GM12874 (cell line): ENCODE measurements at regions not wholly inside any gene's neighbourhood (a gene's known extent, or its start where the extent isn't known, plus 50 kb on each side); places are given as distances from the start of the nearest gene placed in this dataset.

Experiments used
- TF ChIP-seq, protein P1 (sequence below): IDR thresholded peaks from 2 replicates; pipeline ENCODE4 v1.5.1; 2011; ENCODE audit warnings: low read depth, mild to moderate bottlenecking, control low read depth, low read length, moderate library complexity; ENCODE audit not compliant: insufficient read depth

DNA sequence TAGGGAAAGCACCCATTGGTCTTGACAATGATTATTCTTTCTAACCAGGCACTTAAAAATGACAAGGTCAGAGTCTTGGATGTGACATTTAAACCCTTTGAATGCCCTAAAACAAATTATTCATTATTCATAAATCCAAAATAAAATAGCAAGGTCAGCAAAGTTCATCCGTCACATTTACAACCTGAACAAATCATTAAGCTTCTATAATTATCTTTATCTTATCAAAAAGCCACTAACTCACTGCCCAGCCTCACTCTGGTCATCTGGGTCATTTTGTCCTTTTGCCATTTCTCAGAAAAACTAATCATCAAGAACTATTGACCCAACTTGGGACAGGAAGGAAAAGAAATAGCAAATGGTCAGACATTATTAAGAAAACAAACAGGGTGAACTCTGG, 507.3 kb upstream of the CDH8 start:
- TF ChIP-seq, protein P1, sequence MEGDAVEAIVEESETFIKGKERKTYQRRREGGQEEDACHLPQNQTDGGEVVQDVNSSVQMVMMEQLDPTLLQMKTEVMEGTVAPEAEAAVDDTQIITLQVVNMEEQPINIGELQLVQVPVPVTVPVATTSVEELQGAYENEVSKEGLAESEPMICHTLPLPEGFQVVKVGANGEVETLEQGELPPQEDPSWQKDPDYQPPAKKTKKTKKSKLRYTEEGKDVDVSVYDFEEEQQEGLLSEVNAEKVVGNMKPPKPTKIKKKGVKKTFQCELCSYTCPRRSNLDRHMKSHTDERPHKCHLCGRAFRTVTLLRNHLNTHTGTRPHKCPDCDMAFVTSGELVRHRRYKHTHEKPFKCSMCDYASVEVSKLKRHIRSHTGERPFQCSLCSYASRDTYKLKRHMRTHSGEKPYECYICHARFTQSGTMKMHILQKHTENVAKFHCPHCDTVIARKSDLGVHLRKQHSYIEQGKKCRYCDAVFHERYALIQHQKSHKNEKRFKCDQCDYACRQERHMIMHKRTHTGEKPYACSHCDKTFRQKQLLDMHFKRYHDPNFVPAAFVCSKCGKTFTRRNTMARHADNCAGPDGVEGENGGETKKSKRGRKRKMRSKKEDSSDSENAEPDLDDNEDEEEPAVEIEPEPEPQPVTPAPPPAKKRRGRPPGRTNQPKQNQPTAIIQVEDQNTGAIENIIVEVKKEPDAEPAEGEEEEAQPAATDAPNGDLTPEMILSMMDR, result no peak

DNA sequence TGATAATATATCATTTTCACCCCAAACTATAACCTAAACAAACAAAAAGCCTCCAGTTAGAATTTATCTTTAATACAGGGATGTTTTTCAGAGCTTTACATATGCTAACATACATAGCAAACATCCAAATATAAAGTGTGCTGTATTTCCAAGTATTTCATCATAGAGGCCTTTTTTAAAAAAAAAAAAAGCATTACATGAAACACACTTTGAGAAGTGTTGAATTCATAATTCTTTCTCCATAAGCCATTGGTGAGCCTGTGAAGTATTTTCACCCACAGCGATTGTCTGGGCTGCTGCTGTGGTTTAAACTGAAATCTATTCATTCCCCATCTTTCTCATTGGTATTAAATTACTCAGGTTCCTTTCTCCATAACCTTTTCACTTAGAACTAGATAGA, 503.4 kb upstream of the CDH8 start:
- TF ChIP-seq, protein P1, result no peak

DNA sequence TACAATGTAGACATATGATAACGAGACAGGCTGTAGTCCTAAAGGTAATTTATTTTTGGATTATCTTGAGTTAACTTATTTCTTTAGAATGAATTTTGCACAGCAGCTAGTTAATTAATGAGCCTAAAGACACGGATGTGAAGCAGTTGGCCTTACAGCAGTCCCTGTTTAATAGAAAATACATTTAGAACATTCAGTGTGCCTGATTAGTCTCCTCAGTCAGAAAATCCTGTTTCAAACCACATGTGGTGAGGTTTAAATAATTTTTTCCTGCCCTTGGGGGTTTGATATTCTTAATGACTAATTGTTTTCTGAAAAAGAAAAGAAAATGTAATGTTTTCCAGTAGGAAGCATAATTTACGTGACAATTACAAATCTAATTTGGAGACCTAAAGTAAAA, 494.2 kb upstream of the CDH8 start:
- TF ChIP-seq, protein P1, result no peak

DNA sequence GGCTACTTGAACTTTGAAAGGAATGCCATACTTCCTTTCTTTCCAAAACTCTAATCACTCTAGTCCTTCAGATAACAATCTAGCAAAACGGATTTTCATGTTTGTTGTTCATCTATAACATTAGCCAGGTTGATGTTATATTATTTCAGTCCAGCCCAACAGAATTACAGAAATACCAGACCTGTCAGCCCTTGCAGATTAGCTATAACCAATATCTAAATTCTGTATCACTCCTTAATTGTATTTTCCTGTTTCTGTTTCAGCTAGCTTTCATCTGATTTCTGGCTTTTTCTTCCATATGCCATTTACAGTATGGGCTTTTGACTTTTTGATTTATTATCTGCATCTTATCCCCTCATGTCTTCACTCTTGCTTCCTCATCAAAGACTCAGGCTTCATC, 479.8 kb upstream of the CDH8 start:
- TF ChIP-seq, protein P1, result no peak

DNA sequence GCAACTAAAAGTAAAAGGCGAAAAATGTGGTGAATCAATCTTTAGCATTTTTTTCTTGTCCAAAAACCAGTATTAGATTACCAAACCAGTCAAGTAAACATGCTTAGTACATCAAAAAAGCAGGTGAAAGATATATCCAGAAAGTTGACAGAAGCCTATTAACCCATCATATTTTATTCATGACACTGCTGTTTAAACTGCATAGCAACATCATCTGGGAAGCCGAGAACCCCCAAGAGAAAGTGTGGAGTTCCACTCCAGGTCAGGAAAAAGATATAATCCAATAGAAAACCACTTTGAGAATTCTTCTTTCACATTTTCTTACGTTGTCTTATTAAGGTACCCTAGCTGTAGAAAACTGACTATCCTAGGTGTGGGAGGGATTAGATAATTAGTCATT, 466.8 kb upstream of the CDH8 start:
- TF ChIP-seq, protein P1, result no peak

DNA sequence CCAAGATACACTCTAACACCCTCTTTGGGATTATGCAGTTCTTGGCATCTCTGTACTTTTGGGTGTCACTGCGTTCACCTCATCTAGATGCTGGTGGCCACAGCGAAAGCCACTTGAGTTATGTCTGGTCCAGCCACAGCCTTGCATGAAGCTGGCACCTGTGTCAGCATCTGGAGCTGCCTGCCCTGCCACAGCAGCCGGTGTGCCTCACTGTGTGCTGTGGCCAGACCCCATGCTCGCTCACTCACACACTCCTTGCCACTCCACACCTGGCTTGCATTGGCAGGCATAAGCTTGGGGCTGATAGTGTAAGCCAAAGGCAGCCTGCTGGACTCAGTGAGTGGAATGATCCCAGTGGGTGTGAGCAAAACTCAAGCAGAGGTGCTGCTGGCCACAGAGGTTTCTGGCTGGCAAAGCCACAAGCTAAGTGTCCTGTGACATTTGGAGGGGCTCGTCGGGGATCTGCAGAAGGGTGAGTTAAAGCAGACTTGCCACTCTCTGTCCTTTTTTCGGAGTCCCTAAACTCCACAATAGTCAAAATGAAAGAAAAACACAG, 442.7 kb upstream of the CDH8 start:
- TF ChIP-seq, protein P1, result no peak

DNA sequence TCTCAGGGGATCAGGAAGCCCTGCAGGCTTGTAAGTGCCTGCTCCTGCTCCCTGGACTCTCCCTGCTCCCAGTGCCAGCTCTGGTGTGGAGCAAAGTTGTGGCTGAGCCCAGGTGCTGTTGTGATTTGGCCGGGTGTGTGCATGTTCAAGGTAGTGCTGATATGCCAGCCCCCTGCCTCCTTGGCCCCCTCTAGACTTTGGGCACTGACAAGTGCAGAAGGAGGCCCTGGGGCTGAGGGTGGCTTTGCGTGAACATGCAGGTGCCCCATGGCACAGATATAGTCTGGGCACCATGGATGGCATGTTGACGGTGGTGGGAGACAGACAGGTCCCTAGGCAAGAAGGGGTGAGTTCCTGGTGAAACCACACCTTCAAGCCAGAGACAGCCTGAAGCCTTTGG, 441.6 kb upstream of the CDH8 start:
- TF ChIP-seq, protein P1, result no peak
